ENCODE measurements at regions not wholly inside any gene's neighbourhood (a gene's known extent, or its start where the extent isn't known, plus 50 kb on each side); places are given as distances from the start of the nearest gene placed in this dataset.

DNA sequence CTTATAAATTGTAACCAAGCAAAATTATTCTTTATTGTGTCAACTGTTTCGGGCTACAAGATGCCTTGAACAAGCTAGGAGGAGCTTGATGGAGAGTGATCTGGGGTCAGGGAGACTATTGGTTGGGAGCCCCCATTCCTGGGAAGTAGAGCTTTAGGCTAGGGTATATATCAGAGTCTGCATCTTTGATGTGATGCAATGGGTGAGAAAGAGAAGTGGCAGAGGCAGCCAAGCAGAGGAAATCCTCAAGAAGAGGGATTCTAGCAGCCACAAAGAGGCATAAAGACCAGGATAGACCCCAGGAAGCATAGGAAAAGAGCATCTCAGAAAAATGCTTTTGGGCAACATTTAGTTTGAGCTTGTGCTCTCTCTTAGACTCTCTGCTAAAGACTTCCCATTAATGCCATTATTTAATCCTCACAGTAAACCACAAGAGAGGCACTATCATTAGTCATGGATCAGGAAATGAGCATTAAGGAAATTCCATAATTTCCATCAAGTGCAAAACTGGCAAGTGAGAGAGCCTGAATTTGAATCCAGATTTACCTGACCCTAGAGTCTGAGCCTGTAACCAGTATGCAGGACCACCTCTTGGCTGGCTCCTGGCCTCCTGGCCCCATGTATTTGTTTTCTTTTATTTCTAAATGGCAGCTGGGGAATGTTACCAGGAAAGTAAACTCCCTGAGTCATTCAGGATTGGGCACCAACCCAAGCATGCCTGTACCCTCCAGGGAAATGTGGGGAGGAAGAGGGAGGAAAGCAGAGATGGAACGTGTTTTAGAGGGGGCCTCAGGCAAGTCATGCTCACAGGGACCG lies 118.7 kb downstream of the RPL22L1 start:
- DNase-seq = no peak

DNA sequence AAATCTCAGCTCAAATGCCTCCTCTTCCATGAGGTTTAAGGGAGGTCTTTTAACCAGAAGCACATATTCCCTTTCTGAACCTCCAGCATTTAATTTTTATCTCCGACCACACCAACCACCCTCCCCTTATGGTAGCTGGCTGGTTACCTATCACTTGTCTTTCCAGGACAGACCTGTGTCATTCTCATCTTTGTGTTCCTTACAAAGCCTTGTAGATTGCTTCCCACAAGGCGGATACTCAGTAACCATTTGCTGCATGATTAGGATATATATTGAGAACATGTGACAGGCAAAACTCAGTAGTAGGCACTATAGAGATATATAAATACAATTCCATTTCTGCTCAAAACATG lies 119.5 kb downstream of the RPL22L1 start:
- DNase-seq = no peak

DNA sequence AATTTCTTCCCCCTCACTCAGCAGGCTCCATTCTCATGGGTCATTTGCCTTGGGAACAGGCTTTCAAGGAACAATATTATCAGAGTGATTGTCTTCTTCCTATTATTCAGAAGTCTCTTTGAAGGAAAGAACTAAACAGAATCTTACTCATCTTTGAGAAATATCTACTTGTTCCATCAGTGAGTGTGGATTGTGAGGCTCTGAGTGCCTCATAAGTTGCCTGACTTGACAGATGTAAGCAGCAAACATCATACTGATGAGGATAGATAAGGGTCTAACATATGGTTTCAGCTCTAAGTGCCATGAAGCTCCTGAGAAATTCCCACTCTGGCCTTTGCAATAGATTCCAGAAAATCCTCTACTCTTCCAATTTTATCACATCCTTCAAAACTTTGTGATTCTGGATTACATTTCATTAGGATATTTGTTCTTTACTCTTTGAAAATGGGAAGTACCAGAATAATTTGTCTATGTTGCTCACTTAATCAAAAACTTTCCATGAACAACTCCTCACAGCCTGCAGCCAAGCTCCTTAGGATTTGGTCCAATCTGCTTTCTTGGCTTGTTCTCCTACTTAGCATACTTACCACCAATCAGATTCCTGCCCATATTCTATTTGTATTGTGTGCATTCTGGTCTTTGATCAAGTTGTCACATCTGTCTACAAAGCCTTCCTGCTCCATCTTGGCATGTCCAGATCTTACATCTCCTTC lies 120.1 kb downstream of the RPL22L1 start:
- DNase-seq = no peak

DNA sequence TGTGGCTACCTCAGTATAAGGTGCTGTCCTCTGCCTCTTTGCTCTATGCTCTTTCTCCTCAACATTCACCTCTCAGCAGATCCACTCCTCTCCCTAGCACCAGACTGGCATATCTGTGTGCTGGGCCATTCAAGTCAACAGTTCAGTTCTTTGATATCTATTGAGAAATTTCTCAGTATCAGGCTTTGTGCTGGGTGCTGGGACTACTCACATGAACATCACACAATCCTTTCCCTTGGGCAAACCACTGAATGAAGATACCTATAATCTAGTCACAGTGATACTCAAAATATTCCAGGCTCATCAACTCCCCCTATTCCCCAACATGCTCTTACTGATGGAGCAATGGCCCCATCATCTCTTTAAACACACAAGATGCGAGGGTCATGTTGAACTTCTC lies 120.8 kb downstream of the RPL22L1 start:
- DNase-seq = no peak

DNA sequence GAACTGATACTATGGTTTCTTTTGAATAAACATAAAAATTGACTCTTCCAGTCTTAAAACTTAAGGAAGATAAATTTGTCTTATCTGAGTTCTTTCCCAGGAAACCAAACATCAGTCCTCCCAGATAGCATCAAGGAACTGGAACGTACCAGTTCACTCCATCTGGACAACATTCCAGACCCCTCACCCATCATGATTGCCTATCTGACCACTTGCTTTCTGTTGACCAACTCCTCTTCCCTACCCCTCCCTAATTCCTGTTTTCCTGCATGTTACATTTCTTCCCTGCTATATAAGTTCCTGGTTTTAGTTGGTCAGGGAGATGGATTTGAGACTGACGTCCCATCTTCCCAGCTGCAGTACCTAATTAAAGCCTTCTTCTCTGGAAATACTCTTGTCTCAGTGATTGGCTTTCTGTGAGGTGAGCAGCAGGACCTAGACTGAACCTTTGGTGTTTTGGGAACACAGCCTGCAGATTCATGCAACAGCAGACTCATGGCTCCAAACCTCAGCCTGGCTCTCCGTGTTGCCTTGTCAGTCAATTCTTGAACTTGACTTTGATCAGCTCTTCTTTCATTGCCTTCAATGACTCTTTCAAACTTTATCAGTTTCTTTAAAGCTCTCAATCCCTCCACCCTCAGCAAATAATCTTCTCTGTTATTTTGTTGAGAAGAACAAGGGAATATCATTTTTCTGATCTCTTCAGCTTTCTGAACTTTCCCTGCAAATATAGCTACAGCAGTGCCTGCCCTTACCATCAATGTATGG lies 123.6 kb downstream of the RPL22L1 start:
- DNase-seq = no peak

DNA sequence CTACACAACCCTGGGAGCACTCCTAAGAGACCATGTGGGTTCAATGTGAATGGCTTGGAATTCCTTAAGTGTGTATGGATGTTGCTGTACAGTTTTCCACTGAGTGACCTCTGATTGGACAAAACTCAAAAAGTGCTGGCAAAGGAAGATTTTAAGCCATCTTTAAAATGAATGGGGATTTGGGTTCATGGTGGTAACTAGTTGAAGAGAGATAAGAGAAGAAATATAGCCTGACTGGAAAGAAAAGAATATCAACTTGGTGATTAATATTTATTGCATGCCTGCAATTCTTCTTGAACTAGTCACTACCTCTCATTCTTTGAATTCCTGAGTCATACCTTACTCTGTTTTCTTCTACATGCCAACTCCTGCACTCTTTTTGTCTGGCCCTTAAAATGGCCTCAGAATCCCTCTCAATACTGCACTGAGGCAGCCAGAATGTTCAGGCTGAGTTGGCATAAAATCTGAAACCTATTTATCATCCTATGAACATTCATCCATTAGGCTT lies 124.7 kb downstream of the RPL22L1 start:
- DNase-seq = no peak

DNA sequence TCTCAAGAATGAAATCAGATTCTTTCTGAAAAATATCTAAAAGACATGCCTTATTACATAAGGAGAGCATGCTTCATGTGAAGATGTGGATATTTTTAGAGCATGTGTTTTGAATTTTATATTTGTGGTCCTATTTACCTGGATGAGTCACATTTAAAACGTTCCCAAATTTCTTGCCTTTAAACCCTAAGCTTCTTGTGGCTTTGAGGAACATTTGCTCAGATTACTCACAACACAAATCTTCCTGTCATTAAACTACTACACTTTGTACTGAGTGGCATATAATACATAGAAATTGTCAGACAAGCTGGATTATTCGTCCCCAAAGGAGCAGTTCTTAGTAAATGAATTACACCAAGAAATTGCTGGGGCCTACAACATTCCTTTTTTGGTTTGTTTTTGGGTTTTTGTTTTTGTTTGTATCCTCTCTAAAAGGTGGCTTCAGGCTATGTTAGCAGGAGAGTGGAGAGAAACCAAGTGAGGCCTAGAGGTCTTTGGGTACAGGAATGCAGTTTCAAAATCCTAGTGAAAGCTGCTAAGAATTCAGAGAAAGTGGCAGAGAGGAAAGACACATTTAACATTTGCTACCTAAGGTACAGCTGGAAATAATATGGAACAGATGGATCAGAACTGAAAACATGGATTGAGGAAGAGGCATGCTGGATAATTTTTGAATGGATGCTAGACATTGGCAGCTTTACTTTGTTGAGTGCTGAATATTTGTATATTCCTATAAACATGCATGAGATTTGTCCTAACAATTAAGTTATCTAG lies 128.1 kb downstream of the RPL22L1 start:
- DNase-seq = no peak

DNA sequence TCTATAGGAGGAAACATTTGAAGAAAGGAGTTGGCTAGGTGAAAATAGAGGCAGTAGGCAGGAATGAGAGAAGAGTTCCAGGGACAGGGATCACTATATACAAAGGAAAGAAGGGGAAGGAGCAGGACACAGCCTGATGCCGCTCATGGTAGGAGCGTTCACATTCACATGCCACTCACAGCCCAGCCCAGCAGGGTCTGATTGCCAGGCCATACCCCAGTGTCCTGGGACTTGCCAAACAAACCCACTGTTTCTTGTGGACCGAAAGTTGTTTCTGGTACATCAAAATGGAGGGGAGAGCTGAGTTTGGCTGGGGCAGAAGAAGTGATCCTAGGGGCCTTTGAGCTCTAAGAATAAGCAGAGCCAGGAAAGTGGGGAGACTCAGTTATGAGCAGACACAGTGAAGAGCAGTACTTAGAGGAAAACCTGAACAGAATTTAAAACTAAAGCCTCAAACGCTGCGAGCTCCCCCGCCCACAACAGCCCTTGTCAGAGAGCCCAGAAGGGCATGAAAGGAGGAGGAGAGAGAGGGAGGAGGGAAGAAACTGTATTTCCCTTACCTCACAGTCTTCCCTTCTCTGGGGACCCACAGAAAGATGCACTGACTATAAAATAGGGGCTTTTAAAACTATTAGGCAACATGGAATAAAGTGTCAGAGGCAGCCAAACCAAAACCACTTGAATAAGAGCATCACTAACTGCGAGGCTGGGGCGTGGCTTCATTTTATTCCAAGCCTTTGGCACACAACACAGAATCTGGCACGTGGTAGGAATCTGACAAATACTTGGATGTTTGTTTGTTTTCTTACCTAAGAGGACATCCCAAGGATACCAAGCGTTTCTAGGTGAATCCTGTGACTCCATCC lies 129.0 kb downstream of the RPL22L1 start:
- DNase-seq = no peak

DNA sequence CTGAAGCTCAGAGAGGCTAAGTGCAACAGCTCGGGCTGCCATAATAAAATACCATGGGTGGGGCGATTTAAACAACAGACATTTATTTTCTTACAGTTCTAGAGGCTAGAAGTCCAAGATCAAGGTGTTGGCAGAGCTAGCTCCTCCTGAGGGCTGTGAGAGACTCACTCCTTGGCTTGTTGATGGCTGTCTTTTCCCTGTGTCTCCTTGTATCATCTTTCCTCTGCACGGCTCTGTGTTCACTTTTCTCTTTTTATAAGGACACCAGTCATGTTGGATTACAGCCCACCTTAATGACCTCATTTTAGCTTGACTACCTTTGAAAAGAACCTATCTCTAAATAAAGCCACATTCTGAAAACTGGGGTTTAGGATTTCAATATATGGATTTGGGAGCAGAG lies 129.7 kb downstream of the RPL22L1 start:
- DNase-seq = no peak

DNA sequence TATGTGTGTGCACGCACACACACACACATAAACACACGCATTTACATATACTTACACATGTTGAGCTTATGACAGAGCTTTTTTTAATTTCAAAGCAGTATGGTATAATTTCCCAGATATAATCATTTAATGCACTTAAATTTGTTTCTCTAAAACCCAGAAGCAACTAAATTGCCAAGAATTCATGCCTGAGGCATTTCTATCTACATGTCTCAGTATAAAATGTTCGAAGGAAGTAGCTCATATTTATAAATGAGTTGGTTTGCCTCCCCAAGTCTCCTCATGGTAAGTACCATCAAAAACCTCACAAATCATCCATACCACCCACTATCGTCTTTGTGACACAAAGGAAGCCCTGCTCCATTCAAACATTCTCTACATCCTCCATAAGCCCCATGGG lies 130.6 kb downstream of the RPL22L1 start:
- no peak for DNase-seq

DNA sequence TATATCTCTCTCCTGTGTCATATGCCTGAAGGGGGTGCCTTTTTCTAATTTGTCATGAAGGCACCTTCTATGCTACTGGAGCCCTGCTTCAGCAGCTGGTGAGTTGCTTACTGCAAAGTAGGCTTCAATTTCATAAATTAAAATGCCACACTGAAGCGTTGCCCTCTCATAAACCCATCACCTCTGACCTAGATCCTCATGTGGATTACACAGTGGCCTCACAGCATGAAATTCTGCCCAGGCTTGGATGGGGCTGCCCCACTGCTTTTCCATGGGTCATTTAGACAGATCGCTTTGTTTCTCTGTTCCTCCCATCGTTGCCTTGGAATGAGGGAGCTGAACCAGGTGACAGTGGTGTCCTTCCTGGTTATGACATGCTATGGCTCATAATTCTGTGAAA lies 131.2 kb downstream of the RPL22L1 start:
- DNase-seq = no peak

DNA sequence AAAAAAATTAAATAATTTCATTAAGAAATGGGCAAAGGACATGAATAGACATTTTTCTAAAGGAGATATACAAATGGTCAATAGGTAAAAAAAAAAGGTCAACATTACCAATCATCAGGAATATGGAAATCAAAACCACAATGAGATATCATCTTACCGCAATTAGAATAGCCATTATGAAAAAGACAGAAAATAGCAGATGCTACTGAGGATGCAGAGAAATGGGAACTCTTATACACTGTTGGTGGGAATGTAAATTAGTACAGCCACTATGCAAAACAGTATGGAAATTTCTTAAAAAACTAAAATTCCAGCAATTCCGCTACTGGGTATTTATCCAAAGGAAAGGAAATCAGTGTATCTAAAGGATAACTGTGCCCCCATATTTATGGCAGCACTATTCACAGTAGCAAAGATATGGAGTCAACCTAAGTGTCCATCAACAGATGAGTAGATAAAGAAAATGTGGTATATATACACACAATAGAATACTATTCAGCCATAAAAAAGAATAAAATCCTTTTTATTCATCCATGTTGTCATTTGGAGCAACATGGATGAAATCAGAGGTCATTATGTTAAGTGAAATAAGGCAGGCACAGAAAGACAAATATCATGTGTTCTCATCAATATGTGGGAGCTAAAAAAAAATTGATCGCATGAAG lies 132.4 kb downstream of the RPL22L1 start:
- no peak for DNase-seq

DNA sequence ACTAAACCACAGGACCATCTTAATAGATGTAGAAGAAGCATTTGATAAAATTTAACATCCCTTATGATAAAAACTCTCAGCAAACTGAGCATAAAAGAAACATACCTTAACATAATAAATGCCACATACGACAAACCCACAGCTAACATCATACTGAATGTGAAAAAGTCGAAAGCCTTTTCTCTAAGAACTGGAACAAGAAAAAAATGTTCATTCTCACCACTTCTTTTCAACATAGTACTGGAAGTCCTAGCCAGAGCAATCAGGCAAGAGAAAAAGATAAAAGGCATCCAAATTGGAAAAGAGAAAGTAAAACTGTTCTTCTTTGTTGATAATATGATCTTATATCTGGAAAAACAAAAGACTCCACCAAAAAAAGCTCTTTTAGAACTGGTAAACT lies 134.2 kb downstream of the RPL22L1 start:
- DNase-seq = no peak

DNA sequence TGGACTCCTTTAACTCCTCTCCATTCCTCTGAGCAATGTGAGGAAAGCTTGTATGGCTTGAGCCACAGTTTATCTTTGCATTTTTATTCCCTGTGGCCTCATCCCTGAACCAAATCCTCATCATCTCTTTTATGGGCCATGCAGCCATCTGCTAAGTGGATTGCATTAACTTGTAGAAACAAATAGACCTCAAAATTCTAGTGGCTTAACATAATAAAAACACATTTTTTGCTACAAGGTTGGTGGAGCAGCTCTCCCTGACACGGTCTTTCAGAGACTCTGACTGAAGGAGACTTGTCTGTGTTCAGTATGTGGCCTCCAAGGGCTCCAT lies 135.3 kb downstream of the RPL22L1 start:
- DNase-seq = no peak

DNA sequence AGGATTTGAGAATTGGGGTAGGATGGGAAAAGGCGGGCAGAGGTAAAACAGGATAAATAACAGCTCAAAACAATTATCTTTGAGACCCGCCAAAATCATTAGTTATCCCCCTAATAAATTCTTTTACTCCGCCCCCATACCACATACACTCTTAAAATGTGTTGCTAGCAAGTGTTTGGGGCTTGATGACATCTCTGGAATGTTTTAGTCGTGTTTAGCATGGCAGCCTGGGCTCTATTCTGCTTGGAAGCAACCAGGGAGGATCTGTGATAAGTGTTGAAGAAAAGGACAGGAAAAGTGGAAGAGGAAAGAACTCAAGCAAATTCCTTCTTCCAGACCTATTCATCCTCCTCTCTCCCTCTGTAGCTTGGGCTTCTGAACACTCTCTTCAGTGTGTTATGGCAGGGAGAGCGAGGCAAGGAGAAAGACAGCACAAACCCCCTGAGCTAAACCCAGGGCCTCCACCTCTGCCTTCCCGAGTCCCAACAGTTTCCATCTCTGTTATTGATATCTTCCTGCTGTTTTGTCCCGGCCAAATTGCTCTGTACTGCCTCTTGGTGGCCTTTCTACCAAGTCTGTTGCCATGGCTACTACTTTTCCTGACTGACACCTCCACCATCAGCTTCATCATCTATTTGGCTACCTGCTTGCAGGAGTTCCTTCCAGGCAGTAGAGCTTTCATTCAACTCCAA lies 135.8 kb downstream of the RPL22L1 start:
- DNase-seq = no peak

DNA sequence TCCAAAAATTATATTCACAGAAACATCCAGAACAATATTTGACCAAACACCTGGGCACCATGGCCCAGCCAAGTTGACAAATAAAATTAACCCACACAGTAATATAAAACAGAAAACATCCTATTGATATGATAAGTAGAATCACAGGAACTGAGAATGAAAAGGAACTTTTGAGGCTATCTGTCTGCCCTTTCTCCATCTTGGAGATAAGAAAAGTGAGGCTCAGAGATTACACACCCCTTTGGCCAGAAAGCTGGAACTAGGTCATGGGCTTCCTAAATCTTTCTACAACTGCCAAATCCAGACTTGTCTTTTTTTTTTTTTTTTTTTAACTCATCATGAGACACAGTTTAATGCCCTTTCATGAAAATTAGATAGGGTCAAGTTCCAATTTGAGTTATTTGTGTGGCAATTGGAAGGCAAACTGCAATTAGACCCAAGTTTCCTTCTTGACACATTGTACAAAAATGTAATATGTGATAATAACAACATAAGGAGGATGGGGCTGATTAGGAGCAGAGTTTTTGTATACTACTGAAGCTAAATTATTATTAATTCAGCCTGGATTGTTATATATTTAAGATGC lies 137.2 kb downstream of the RPL22L1 start:
- no peak for DNase-seq

DNA sequence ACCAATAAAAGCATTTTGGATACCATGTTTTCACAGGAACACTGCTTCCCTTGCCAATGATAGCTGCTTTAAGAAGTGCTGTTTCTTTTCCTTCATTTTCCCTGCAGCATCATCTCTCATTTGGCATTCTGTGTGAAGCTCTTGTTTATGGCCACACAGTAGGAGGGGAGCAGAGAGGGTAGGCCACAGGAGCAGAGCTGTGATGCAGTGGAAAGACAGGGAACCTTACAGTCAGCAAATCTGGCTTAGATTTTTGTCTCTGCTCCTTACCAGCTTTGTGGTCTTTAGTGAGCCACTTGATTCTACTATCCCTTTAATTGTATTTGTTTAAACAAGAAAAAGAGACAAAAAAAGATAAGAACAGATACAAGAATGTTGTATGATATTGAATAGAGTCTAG lies 138.7 kb downstream of the RPL22L1 start:
- DNase-seq = no peak

DNA sequence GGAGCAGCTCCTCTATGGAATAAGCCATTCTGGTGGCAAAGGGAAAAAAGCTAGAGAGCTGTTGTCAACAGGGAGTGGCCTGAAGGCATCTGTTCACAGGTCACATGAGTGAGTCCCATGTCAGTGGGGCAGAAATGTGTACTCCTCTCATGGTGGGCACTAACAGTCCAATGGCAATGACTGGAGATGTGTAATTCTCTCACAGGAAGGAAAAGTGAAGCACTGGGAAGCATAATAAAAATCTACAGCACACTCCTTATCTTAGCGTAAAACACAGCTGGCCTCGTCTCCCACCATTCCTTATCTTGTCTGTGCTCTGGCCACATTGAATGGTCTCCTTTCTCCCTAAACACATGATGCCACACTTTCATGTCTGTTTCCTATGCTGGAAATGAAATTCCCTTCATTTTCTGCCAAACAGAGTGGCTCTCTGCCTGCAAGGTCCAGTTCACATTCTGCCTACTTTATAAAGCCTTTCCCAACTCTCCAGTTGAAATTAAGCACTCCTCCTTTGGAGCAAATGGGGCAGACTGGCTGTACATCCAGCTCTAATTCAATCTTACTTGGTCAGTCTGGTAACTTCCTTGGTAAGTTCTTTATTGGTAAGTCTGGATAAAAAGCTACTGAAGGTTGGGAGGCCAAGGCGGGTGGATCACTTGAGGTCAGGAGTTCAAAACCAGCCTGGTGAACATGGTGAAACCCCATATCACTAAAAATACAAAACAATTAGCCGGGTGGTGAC lies 139.8 kb downstream of the RPL22L1 start:
- DNase-seq = no peak

DNA sequence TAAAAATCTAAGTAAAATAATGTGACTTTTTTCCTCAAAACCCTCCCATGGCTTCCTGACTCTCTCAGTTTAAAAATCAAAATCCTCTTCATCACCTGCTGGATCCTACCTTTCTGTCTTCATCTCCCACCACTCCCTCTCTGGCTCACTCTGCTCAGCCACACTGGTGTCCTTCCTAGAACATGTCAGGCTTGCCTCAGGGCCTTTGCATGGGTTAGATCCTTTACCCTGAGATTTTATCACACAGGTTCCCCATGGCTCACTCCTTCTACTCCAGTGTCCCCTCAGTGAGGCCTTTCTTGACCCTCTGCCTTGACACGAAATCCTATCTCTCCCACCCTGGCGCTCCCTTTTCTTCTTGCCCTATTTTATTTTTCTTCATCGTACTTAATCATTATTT lies 141.8 kb downstream of the RPL22L1 start:
- DNase-seq = no peak

DNA sequence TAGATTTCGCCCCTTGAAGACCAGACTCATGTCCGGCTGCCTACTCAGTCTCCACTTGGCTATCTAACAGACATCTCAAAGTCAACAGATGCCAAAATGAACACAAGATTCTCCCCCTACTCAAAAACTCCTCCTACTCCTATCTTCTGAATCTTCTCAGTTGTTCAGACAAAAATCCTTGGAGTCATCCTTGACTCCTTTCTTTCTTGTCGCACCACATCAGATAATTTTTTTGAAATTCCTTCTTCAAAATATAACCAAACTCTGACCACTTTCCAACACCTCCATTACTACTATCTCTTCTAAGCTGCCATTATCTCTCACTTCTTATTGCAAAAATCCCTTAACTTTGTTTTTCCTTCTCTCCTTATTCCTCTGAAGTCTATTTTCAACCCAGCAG lies 141.9 kb upstream of the SLC7A14 start:
- no peak for DNase-seq

Data from SHP77 treated with DMSO at 0.1 percent for 48 hours (cell line).